Ishikawa (cell line): ENCODE measurements at regions not wholly inside any gene's neighbourhood (a gene's known extent, or its start where the extent isn't known, plus 50 kb on each side); places are given as distances from the start of the nearest gene placed in this dataset.

Experiments used
- CEBPB ChIP-seq: IDR thresholded peaks from 2 replicates; pipeline ENCODE4 v1.6.1; 2012
- CREB1 ChIP-seq: IDR thresholded peaks from 2 replicates; pipeline ENCODE4 v1.6.1; 2012; ENCODE audit warnings: low read depth
- EGR1 ChIP-seq: IDR thresholded peaks from 2 replicates; pipeline ENCODE4 v1.6.1; 2012
- EP300 ChIP-seq: IDR thresholded peaks from 2 replicates; pipeline ENCODE4 v1.6.1; 2012; ENCODE audit warnings: borderline replicate concordance
- FOXM1 ChIP-seq: IDR thresholded peaks from 2 replicates; pipeline ENCODE4 v1.6.1; 2012; ENCODE audit warnings: low read depth, borderline replicate concordance
- MAX ChIP-seq: IDR thresholded peaks from 2 replicates; pipeline ENCODE4 v1.6.1; 2012
- NFIC ChIP-seq: IDR thresholded peaks from 2 replicates; pipeline ENCODE4 v1.6.1; 2012
- RAD21 ChIP-seq: IDR thresholded peaks from 2 replicates; pipeline ENCODE4 v1.6.1; 2012; ENCODE audit warnings: low read depth
- REST ChIP-seq: IDR thresholded peaks from 2 replicates; pipeline ENCODE4 v1.6.1; 2012; ENCODE audit warnings: low read depth, mild to moderate bottlenecking
- TAF1 ChIP-seq: IDR thresholded peaks from 2 replicates; pipeline ENCODE4 v1.6.1; 2012; ENCODE audit warnings: low read depth, mild to moderate bottlenecking
- TCF12 ChIP-seq: IDR thresholded peaks from 2 replicates; pipeline ENCODE4 v1.6.1; 2012; ENCODE audit warnings: low read depth
- TEAD4 ChIP-seq: IDR thresholded peaks from 2 replicates; pipeline ENCODE4 v1.6.1; 2012
- USF1 ChIP-seq: IDR thresholded peaks from 2 replicates; pipeline ENCODE4 v1.6.1; 2012
- YY1 ChIP-seq: IDR thresholded peaks from 2 replicates; pipeline ENCODE4 v1.6.1; 2012; ENCODE audit warnings: low read depth
- ZBTB7A ChIP-seq: IDR thresholded peaks from 2 replicates; pipeline ENCODE4 v1.6.1; 2012; ENCODE audit warnings: low read depth

GRCh38 chr12:124153392-124153791, 141.5 kb upstream of the RFLNA start:
- TF ChIP-seq EP300 = no peak
- TF ChIP-seq CREB1 = no peak
- no peak for TF ChIP-seq TEAD4
- TF ChIP-seq RAD21 = no peak
- TF ChIP-seq TAF1 = no peak
- TF ChIP-seq MAX = no peak
- no peak for TF ChIP-seq EGR1
- no peak for TF ChIP-seq YY1
- no peak for TF ChIP-seq NFIC
- no peak for TF ChIP-seq ZBTB7A
- TF ChIP-seq REST = no peak
- no peak for TF ChIP-seq TCF12
- no peak for TF ChIP-seq USF1
- TF ChIP-seq CEBPB = no peak
- no peak for TF ChIP-seq FOXM1

GRCh38 chr12:124157406-124157805, 137.5 kb upstream of the RFLNA start:
- TF ChIP-seq EP300 (no peak), REST (no peak), TCF12 (no peak), NFIC (no peak), TAF1 (no peak), EGR1 (no peak), CREB1 (no peak), RAD21 (no peak), CEBPB (no peak)

GRCh38 chr12:124159655-124160054, 135.2 kb upstream of the RFLNA start:
- no peak for TF ChIP-seq EGR1
- no peak for TF ChIP-seq REST
- no peak for TF ChIP-seq TCF12
- no peak for TF ChIP-seq YY1
- TF ChIP-seq NFIC = no peak
- no peak for TF ChIP-seq FOXM1
- TF ChIP-seq CREB1 = no peak
- TF ChIP-seq CEBPB = no peak
- no peak for TF ChIP-seq ZBTB7A
- TF ChIP-seq EP300 = no peak
- TF ChIP-seq RAD21 = no peak
- TF ChIP-seq TAF1 = no peak

- TF ChIP-seq TEAD4 = no peak
- TF ChIP-seq NFIC = no peak
- no peak for TF ChIP-seq TCF12
- no peak for TF ChIP-seq REST
- TF ChIP-seq ZBTB7A = no peak
- TF ChIP-seq MAX = no peak
- no peak for TF ChIP-seq TAF1
Observed at GRCh38 chr12:124160097-124160756, 134.7 kb upstream of the RFLNA start.
